ENCODE measurements at regions not wholly inside any gene's neighbourhood (a gene's known extent, or its start where the extent isn't known, plus 50 kb on each side); places are given as distances from the start of the nearest gene placed in this dataset.

DNA sequence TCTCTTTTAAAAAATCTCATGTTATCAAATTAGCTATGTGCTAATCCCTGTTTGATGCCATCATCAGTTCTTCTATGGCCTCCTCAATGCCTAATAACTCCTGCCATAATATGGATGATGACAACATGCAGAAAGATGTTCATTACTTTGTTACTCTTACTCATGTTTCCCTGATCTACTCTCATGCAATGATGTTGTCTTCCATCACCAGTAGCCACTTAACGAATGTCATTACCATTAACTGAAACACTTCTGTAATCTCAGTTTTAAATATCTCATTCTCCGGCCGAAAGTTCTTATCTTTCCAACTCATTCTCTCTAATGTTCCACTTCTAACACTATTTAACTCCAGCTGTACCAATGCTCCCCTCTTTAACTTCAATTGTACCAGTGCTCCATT, 1187.7 kb downstream of the OTOL1 start:
- TF ChIP-seq, protein P1, sequence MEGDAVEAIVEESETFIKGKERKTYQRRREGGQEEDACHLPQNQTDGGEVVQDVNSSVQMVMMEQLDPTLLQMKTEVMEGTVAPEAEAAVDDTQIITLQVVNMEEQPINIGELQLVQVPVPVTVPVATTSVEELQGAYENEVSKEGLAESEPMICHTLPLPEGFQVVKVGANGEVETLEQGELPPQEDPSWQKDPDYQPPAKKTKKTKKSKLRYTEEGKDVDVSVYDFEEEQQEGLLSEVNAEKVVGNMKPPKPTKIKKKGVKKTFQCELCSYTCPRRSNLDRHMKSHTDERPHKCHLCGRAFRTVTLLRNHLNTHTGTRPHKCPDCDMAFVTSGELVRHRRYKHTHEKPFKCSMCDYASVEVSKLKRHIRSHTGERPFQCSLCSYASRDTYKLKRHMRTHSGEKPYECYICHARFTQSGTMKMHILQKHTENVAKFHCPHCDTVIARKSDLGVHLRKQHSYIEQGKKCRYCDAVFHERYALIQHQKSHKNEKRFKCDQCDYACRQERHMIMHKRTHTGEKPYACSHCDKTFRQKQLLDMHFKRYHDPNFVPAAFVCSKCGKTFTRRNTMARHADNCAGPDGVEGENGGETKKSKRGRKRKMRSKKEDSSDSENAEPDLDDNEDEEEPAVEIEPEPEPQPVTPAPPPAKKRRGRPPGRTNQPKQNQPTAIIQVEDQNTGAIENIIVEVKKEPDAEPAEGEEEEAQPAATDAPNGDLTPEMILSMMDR (IDR thresholded peaks at IDR 0.05) = no peak
- TF ChIP-seq POLR2A (IDR thresholded peaks at IDR 0.05) (no peak), EP300 (IDR thresholded peaks at IDR 0.05) (no peak)

Data from tibial nerve (tissue), 4 donors.